GM23338 (cell line): ENCODE measurements at regions not wholly inside any gene's neighbourhood (a gene's known extent, or its start where the extent isn't known, plus 50 kb on each side); places are given as distances from the start of the nearest gene placed in this dataset.

ENCODE experiments used
- ATAC-seq: fragments of 200-7000 bp; cut with Tn5 transposase; 3 replicates; pipeline ENCODE4 v1.9.1; 2020
- DNase-seq: peaks from one replicate; pipeline ENCODE4 v3.0.0-alpha.2; 2015; ENCODE audit warnings: low spot score
- H2AFZ ChIP-seq: fragments of 200-600 bp; sonication (generic); 2 replicates; pipeline ENCODE4 v1.8.0; 2016; ENCODE audit warnings: antibody characterized with exemption, mild to moderate bottlenecking, moderate library complexity
- H3F3A ChIP-seq: fragments of 200-600 bp; sonication (generic); replicated peaks from 2 replicates; pipeline ENCODE4 v1.8.0; 2017; ENCODE audit warnings: antibody characterized with exemption, mixed run types, low read depth
- H3K27ac ChIP-seq: fragments of 200-600 bp; sonication (generic); 2 replicates; pipeline ENCODE4 v1.6.1; 2016; ENCODE audit warnings: low read depth
- H3K27me3 ChIP-seq: fragments of 200-600 bp; sonication (generic); 2 replicates; pipeline ENCODE4 v1.8.0; 2016; ENCODE audit warnings: mild to moderate bottlenecking, mixed run types, moderate library complexity; ENCODE audit not compliant: insufficient read depth
- H3K36me3 ChIP-seq: fragments of 200-600 bp; sonication (generic); 2 replicates; pipeline ENCODE4 v1.8.0; 2016; ENCODE audit warnings: mild to moderate bottlenecking; ENCODE audit not compliant: insufficient read depth
- H3K4me1 ChIP-seq: fragments of 200-600 bp; sonication (generic); 2 replicates; pipeline ENCODE4 v1.8.0; 2016; ENCODE audit warnings: mild to moderate bottlenecking, moderate library complexity; ENCODE audit not compliant: insufficient read depth
- H3K4me2 ChIP-seq: fragments of 200-600 bp; sonication (generic); 2 replicates; pipeline ENCODE4 v1.7.1; 2017; ENCODE audit warnings: mixed run types
- H3K4me3 ChIP-seq: fragments of 200-600 bp; sonication (generic); 2 replicates; pipeline ENCODE4 v1.6.1; 2016; ENCODE audit warnings: mixed run types
- H3K79me2 ChIP-seq: fragments of 200-600 bp; sonication (generic); replicated peaks from 2 replicates; pipeline ENCODE4 v1.8.0; 2017; ENCODE audit warnings: mild to moderate bottlenecking; ENCODE audit not compliant: insufficient read depth
- H3K9me2 ChIP-seq: fragments of 200-600 bp; sonication (generic); 2 replicates; pipeline ENCODE4 v1.8.0; 2017; ENCODE audit not compliant: insufficient read depth
- H4K20me1 ChIP-seq: fragments of 200-600 bp; sonication (generic); replicated peaks from 2 replicates; pipeline ENCODE4 v1.8.0; 2017; ENCODE audit warnings: mild to moderate bottlenecking; ENCODE audit not compliant: insufficient read depth
- H3K27ac Mint-ChIP-seq: 2 replicates; pipeline ENCODE4 v1.8.0; 2020; ENCODE audit warnings: inconsistent platforms, mild to moderate bottlenecking, moderate library complexity, mixed read lengths
- H3K27me3 Mint-ChIP-seq: 3 replicates; pipeline ENCODE4 v1.8.0; 2022; ENCODE audit warnings: low read depth, mild to moderate bottlenecking, moderate library complexity, mixed read lengths, inconsistent platforms; ENCODE audit not compliant: insufficient read depth, poor library complexity
- H3K36me3 Mint-ChIP-seq: 3 replicates; pipeline ENCODE4 v1.8.0; 2021; ENCODE audit warnings: low read depth, mild to moderate bottlenecking, inconsistent platforms, moderate library complexity, mixed read lengths
- H3K4me1 Mint-ChIP-seq: 3 replicates; pipeline ENCODE4 v1.8.0; 2020; ENCODE audit warnings: mild to moderate bottlenecking, inconsistent platforms, mixed read lengths
- H3K4me3 Mint-ChIP-seq: 3 replicates; pipeline ENCODE4 v1.8.0; 2021; ENCODE audit warnings: moderate library complexity, mild to moderate bottlenecking, inconsistent platforms, mixed read lengths
- H3K9me3 Mint-ChIP-seq: 3 replicates; pipeline ENCODE4 v1.8.0; 2020; ENCODE audit warnings: moderate library complexity, mild to moderate bottlenecking, inconsistent platforms, mixed read lengths
- CREB1 ChIP-seq: fragments of 250-450 bp; sonication (Bioruptor Pico); IDR thresholded peaks from 2 replicates; pipeline ENCODE4 v1.5.0; 2020; ENCODE audit warnings: low read depth, mild to moderate bottlenecking, moderate library complexity
- ETS1 ChIP-seq: IDR thresholded peaks from 2 replicates; pipeline ENCODE4 v1.6.1; 2016; ENCODE audit warnings: antibody characterized with exemption
- EZH2 ChIP-seq: fragments of 200-600 bp; sonication (generic); IDR thresholded peaks from one replicate; pipeline ENCODE4 v1.8.0; 2017; ENCODE audit warnings: antibody characterized with exemption, mild to moderate bottlenecking, low read depth; ENCODE audit not compliant: unreplicated experiment
- EZH2phosphoT487 ChIP-seq: fragments of 200-600 bp; sonication (generic); IDR thresholded peaks from one replicate; pipeline ENCODE4 v1.8.1; 2018; ENCODE audit warnings: antibody characterized with exemption; ENCODE audit not compliant: unreplicated experiment
- JUNB ChIP-seq: IDR thresholded peaks from one replicate; pipeline ENCODE4 v1.6.1; 2016; ENCODE audit warnings: antibody characterized with exemption; ENCODE audit not compliant: unreplicated experiment
- NANOG ChIP-seq: IDR thresholded peaks from 2 replicates; pipeline ENCODE4 v1.6.1; 2016; ENCODE audit warnings: antibody characterized with exemption, borderline replicate concordance
- POLR2AphosphoS5 ChIP-seq: IDR thresholded peaks from 2 replicates; pipeline ENCODE4 v1.6.1; 2016; ENCODE audit warnings: antibody characterized with exemption, low read depth
- REST ChIP-seq: IDR thresholded peaks from one replicate; pipeline ENCODE4 v1.6.1; 2018; ENCODE audit warnings: antibody characterized with exemption; ENCODE audit not compliant: unreplicated experiment
- STAT1 ChIP-seq: IDR thresholded peaks from one replicate; pipeline ENCODE4 v1.6.1; 2016; ENCODE audit warnings: antibody characterized with exemption; ENCODE audit not compliant: unreplicated experiment
- ZNF114 ChIP-seq: fragments of 250-450 bp; sonication (Bioruptor Pico); IDR thresholded peaks from 2 replicates; pipeline ENCODE4 v1.5.0; 2020; ENCODE audit warnings: mild to moderate bottlenecking, moderate library complexity
- ZNF331 ChIP-seq: fragments of 250-450 bp; sonication (Bioruptor Pico); IDR thresholded peaks from 2 replicates; pipeline ENCODE4 v1.5.0; 2020; ENCODE audit warnings: low read depth, mild to moderate bottlenecking, moderate library complexity
- TF ChIP-seq, protein P1 (sequence below): fragments of 250-450 bp; sonication (Bioruptor Pico); IDR thresholded peaks from 2 replicates; pipeline ENCODE4 v1.5.0; 2020; ENCODE audit warnings: mild to moderate bottlenecking, moderate library complexity
- TF ChIP-seq, protein P2 (sequence below), 2 experiments: fragments of 200-600 bp in 1 of 2; sonication (generic) in 1 of 2; conservative IDR thresholded peaks; 2 replicates each; pipeline versions ENCODE4 v1.5.1 to v1.6.1; 2016 to 2017; ENCODE audit warnings: antibody characterized with exemption in 2 of 2, low read depth in 2 of 2, mild to moderate bottlenecking in 2 of 2, moderate library complexity in 1 of 2

- Histone ChIP-seq H3K4me2 (no peak overlapping the region), H3K4me3 (no peak overlapping the region), H3F3A (no peaks in the 10 kb centered on the region), H3K4me1 (no peaks in the 10 kb centered on the region), H3K36me3 (peaks cover 18% of the 10 kb centered on the region), H3K9me2 (no peaks in the 10 kb centered on the region), H2AFZ (no peak overlapping the region), H3K27me3 (no peaks in the 10 kb centered on the region), H3K79me2 (no peaks in the 10 kb centered on the region), H3K27ac (no peak overlapping the region), H4K20me1 (no peaks in the 10 kb centered on the region)
- TF ChIP-seq, protein P1, sequence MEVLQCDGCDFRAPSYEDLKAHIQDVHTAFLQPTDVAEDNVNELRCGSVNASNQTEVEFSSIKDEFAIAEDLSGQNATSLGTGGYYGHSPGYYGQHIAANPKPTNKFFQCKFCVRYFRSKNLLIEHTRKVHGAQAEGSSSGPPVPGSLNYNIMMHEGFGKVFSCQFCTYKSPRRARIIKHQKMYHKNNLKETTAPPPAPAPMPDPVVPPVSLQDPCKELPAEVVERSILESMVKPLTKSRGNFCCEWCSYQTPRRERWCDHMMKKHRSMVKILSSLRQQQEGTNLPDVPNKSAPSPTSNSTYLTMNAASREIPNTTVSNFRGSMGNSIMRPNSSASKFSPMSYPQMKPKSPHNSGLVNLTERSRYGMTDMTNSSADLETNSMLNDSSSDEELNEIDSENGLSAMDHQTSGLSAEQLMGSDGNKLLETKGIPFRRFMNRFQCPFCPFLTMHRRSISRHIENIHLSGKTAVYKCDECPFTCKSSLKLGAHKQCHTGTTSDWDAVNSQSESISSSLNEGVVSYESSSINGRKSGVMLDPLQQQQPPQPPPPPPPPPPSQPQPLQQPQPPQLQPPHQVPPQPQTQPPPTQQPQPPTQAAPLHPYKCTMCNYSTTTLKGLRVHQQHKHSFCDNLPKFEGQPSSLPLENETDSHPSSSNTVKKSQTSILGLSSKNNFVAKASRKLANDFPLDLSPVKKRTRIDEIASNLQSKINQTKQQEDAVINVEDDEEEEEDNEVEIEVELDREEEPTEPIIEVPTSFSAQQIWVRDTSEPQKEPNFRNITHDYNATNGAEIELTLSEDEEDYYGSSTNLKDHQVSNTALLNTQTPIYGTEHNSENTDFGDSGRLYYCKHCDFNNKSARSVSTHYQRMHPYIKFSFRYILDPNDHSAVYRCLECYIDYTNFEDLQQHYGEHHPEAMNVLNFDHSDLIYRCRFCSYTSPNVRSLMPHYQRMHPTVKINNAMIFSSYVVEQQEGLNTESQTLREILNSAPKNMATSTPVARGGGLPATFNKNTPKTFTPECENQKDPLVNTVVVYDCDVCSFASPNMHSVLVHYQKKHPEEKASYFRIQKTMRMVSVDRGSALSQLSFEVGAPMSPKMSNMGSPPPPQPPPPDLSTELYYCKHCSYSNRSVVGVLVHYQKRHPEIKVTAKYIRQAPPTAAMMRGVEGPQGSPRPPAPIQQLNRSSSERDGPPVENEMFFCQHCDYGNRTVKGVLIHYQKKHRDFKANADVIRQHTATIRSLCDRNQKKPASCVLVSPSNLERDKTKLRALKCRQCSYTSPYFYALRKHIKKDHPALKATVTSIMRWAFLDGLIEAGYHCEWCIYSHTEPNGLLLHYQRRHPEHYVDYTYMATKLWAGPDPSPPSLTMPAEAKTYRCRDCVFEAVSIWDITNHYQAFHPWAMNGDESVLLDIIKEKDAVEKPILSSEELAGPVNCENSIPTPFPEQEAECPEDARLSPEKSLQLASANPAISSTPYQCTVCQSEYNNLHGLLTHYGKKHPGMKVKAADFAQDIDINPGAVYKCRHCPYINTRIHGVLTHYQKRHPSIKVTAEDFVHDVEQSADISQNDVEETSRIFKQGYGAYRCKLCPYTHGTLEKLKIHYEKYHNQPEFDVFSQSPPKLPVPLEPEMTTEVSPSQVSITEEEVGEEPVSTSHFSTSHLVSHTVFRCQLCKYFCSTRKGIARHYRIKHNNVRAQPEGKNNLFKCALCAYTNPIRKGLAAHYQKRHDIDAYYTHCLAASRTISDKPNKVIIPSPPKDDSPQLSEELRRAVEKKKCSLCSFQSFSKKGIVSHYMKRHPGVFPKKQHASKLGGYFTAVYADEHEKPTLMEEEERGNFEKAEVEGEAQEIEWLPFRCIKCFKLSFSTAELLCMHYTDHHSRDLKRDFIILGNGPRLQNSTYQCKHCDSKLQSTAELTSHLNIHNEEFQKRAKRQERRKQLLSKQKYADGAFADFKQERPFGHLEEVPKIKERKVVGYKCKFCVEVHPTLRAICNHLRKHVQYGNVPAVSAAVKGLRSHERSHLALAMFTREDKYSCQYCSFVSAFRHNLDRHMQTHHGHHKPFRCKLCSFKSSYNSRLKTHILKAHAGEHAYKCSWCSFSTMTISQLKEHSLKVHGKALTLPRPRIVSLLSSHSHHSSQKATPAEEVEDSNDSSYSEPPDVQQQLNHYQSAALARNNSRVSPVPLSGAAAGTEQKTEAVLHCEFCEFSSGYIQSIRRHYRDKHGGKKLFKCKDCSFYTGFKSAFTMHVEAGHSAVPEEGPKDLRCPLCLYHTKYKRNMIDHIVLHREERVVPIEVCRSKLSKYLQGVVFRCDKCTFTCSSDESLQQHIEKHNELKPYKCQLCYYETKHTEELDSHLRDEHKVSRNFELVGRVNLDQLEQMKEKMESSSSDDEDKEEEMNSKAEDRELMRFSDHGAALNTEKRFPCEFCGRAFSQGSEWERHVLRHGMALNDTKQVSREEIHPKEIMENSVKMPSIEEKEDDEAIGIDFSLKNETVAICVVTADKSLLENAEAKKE (CRISPR knock-in tag), result no peak
- TF ChIP-seq ETS1 (no peak), EZH2 (no peak), ZNF114 (no peak), NANOG (no peak), POLR2AphosphoS5 (no peak), JUNB (no peak), EZH2phosphoT487 (no peak), REST (no peak), CREB1 (CRISPR knock-in tag) (no peak), ZNF331 (no peak), STAT1 (no peak)
- TF ChIP-seq, protein P2, sequence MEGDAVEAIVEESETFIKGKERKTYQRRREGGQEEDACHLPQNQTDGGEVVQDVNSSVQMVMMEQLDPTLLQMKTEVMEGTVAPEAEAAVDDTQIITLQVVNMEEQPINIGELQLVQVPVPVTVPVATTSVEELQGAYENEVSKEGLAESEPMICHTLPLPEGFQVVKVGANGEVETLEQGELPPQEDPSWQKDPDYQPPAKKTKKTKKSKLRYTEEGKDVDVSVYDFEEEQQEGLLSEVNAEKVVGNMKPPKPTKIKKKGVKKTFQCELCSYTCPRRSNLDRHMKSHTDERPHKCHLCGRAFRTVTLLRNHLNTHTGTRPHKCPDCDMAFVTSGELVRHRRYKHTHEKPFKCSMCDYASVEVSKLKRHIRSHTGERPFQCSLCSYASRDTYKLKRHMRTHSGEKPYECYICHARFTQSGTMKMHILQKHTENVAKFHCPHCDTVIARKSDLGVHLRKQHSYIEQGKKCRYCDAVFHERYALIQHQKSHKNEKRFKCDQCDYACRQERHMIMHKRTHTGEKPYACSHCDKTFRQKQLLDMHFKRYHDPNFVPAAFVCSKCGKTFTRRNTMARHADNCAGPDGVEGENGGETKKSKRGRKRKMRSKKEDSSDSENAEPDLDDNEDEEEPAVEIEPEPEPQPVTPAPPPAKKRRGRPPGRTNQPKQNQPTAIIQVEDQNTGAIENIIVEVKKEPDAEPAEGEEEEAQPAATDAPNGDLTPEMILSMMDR (conservative IDR thresholded peaks at IDR 0.05; ENCODE audit: low read depth in 2 of 2), result no peak
- H3K4me3 Mint-ChIP-seq, result no peak overlapping the region
- no peaks in the 10 kb centered on the region for H3K27me3 Mint-ChIP-seq
- H3K4me1 Mint-ChIP-seq, result no peaks in the 10 kb centered on the region
- ATAC-seq (no peak), DNase-seq (no peak)
- peaks cover 39% of the 10 kb centered on the region for H3K36me3 Mint-ChIP-seq
- H3K27ac Mint-ChIP-seq, result no peak overlapping the region
- H3K9me3 Mint-ChIP-seq, result peaks cover 93% of the 10 kb centered on the region
Measured at GRCh38 chr11:37298173-37298572, 700.1 kb upstream of the RAG2 start.
